Tibial nerve (tissue), 4 donors: ENCODE measurements at regions not wholly inside any gene's neighbourhood (a gene's known extent, or its start where the extent isn't known, plus 50 kb on each side); places are given as distances from the start of the nearest gene placed in this dataset.
"Not testable (repeated sequence)": the region's sequence is repeated elsewhere in the genome, so short reads cannot be mapped to it uniquely, and the experiment has no call there.

ENCODE experiments used
- DNase-seq, 2 donors: peaks; one replicate each; pipeline ENCODE4 v3.0.0-alpha.2; 2019; ENCODE audit warnings: low spot score in 2 of 2
- H3K27ac ChIP-seq, 4 donors: fragments of 200-600 bp; sonication (generic) in 3 of 4; one replicate each; pipeline ENCODE4 v1.5.1; 2017 to 2019; ENCODE audit warnings: mild to moderate bottlenecking in 1 of 4
- H3K27me3 ChIP-seq, 2 donors: fragments of 200-600 bp; sonication (generic) in 1 of 2; one replicate each; pipeline versions ENCODE4 v1.5.1 to v1.6.0; 2017 to 2019
- H3K36me3 ChIP-seq, 3 donors: fragments of 200-600 bp; sonication (generic); one replicate each; pipeline ENCODE4 v1.5.1; 2018 to 2019
- H3K4me1 ChIP-seq, 4 donors: fragments of 200-600 bp; sonication (generic) in 3 of 4; one replicate each; pipeline ENCODE4 v1.5.1; 2017 to 2019
- H3K4me3 ChIP-seq, 4 donors: fragments of 200-600 bp; sonication (generic) in 3 of 4; one replicate each; pipeline ENCODE4 v1.5.1; 2017 to 2019; ENCODE audit warnings: mild to moderate bottlenecking in 1 of 4, moderate library complexity in 1 of 4
- H3K9me3 ChIP-seq, 4 donors: fragments of 200-600 bp; sonication (generic) in 3 of 4; one replicate each; pipeline ENCODE4 v1.5.1; 2017 to 2019
- EP300 ChIP-seq, 2 donors: sonication (generic); formaldehyde crosslinking; IDR thresholded peaks; one replicate each; pipeline ENCODE4 v1.6.1; 2017; ENCODE audit warnings: antibody characterized with exemption in 2 of 2, mild to moderate bottlenecking in 1 of 2
- POLR2A ChIP-seq, 2 donors: fragments of 450-650 bp; IDR thresholded peaks; one replicate each; pipeline ENCODE4 v1.6.1; 2017; ENCODE audit warnings: antibody characterized with exemption in 2 of 2, mild to moderate bottlenecking in 2 of 2, moderate library complexity in 2 of 2
- WGBS, 2 donors: methylation state at CpG; one replicate each; pipeline ENCODE4 v1.1.5; 2018; 5-methylcytosine and 5-hydroxymethylcytosine counted together
- TF ChIP-seq, protein P1 (sequence below), 5 experiments: fragments of 200-600 bp in 3 of 5; fragments of 450-650 bp in 2 of 5; sonication (generic) in 3 of 5; IDR thresholded peaks; one replicate each; pipeline ENCODE4 v1.5.1; 2016 to 2019; ENCODE audit warnings: antibody characterized with exemption in 5 of 5, mild to moderate bottlenecking in 3 of 5, moderate library complexity in 2 of 5

DNA sequence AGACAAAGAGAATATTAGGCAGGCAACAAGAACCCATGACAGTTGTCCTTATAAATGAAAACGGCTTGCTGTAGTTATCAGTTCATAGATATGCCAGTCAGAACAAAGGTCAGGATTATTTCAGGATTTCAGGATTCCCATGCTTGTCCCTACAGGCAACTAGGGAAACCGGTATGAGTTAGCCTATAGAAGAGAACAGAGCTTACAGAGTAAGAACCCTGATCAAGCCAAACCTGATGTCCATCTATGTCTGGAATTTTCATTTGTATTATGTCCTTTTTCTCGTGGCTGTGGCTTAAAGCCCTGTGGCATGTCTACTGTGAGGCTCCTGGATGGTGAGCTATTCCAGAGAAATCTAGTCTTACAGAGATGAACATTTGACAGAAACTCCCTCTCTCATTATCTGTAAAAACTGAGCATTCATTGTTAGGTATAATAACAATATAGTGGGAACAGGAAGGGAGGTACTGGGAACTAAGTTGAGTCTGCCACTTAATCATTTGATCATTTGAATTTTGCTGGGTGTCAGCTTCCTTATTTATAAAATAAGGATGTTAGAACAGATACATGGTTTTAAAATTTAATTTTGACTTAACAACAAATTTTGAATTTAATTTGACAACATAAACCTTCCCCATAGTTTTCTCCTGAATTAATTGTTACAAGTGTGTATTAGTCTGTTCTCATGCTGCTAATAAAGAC is 129.5 kb upstream of the KLF3 start:
- WGBS, 2 donors, result 60 to 78% methylated on average over 3 of the region's 3 CpGs

DNA sequence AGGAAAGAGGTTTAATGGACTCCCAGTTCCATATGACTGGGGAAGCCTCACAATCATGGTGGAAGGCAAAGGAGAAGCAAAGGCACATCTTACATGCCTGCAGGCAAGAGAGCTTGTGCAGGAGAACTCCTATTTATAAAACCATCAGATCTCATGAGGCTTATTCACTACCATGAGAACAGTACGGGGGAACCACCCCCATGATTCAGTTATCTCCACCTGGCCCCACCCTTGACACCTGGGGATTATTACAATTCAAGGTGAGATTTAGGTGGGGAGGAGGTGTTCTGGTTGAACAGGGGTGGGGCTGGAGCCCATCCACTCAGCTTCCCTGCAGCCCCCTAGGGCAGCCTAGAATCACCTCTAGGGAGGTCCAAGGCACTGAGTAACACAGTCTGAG is 128.9 kb upstream of the KLF3 start:
- WGBS, 2 donors, result 76 to 89% methylated on average over 1 of the region's 1 CpG
- H3K4me1 ChIP-seq, result peaks cover 0 to 14% (median 3%) of the 10 kb centered on the region in 4 donors
- H3K4me3 ChIP-seq, DNase-seq, H3K27me3 ChIP-seq, H3K36me3 ChIP-seq, H3K27ac ChIP-seq, H3K9me3 ChIP-seq: not testable (repeated sequence)

More for the DNA sequence above, 129.5 kb upstream of the KLF3 start:
- Histone ChIP-seq H3K4me3 (no peak overlapping the region), H3K27me3 (no peaks in the 10 kb centered on the region), H3K4me1 (peaks cover 0 to 14% (median 3%) of the 10 kb centered on the region in 4 donors), H3K36me3 (no peaks in the 10 kb centered on the region), H3K9me3 (no peaks in the 10 kb centered on the region), H3K27ac (no peak overlapping the region)
- no peak for DNase-seq
- TF ChIP-seq, protein P1, sequence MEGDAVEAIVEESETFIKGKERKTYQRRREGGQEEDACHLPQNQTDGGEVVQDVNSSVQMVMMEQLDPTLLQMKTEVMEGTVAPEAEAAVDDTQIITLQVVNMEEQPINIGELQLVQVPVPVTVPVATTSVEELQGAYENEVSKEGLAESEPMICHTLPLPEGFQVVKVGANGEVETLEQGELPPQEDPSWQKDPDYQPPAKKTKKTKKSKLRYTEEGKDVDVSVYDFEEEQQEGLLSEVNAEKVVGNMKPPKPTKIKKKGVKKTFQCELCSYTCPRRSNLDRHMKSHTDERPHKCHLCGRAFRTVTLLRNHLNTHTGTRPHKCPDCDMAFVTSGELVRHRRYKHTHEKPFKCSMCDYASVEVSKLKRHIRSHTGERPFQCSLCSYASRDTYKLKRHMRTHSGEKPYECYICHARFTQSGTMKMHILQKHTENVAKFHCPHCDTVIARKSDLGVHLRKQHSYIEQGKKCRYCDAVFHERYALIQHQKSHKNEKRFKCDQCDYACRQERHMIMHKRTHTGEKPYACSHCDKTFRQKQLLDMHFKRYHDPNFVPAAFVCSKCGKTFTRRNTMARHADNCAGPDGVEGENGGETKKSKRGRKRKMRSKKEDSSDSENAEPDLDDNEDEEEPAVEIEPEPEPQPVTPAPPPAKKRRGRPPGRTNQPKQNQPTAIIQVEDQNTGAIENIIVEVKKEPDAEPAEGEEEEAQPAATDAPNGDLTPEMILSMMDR (IDR thresholded peaks at IDR 0.05), result no peak
- TF ChIP-seq EP300 (IDR thresholded peaks at IDR 0.05) (no peak), POLR2A (IDR thresholded peaks at IDR 0.05) (no peak)

DNA sequence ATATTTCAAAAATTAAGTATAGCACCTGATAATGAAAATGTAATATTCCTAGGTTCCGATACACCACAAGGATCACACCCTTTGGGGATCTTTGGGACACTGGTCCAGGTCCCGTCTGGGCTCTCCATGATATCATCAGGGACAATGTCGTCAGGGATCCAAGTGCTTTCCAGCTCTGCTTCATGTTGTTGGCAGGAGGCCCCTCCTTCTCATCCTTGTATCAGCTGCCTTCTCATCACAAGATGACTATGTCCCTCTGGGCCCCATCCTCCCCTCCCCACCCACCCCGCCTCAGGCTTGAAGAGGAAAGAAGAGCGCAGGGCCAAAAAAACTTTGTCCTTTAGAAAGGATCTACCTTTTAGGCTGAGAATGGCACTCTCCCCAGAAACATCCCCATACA is 128.3 kb upstream of the KLF3 start:
- Histone ChIP-seq H3K36me3 (no peaks in the 10 kb centered on the region), H3K4me3 (no peak overlapping the region), H3K9me3 (no peaks in the 10 kb centered on the region), H3K27me3 (no peaks in the 10 kb centered on the region), H3K27ac (no peak overlapping the region), H3K4me1 (peaks cover 0 to 14% (median 3%) of the 10 kb centered on the region in 4 donors)
- DNase-seq, result no peak
- TF ChIP-seq POLR2A (IDR thresholded peaks at IDR 0.05) (no peak), EP300 (IDR thresholded peaks at IDR 0.05) (no peak)
- TF ChIP-seq, protein P1 (IDR thresholded peaks at IDR 0.05), result no peak
- WGBS, 2 donors, result 90 to 92% methylated on average over 5 of the region's 5 CpGs

DNA sequence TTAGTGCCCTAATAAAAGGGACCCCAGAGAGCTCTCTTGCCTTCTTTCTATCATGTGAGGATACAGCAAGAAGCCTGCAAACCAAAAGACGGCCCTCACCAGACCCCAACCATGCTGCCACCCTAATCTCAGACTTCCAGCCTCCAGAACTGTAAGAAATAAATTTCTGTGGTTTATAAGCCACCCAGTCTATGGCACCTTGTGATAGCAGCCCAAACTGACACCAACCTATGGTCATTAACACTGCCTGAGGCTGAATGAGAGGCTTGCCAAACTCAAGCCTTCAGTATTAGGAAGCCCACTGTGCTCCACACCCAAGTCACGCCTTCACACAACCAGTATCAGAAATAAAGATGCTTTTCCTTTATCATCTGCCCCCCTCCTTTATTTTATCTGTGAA is 127.3 kb upstream of the KLF3 start:
- 100% methylated on average over 2 of the region's 2 CpGs for WGBS, 2 donors
- TF ChIP-seq POLR2A (IDR thresholded peaks at IDR 0.05), result no peak
- TF ChIP-seq, protein P1 (IDR thresholded peaks at IDR 0.05), result no peak
- TF ChIP-seq EP300 (IDR thresholded peaks at IDR 0.05), result no peak
- Histone ChIP-seq H3K36me3 (no peaks in the 10 kb centered on the region), H3K4me3 (no peak overlapping the region), H3K27me3 (no peaks in the 10 kb centered on the region), H3K9me3 (no peaks in the 10 kb centered on the region), H3K27ac (no peak overlapping the region), H3K4me1 (peaks cover 0 to 7% (median 0%) of the 10 kb centered on the region in 4 donors)
- no peak for DNase-seq

DNA sequence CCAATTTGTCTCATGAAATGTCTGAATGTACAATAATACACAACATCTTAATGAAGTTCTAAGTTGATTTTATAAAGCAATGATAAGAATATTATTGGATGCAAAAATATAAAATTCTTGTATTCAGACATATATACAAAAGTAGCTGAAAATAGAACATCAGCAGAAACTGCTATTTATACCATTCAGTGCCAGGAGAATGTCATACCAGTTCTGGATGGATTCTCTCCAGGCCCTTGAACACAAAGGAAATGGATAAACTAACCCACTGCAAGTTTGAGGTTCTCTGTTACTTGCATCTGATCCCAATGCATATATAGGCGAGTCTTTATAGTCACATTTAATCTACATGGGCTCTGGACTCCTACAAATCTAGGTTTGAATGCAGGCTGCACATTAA is 126.3 kb upstream of the KLF3 start:
- H3K27me3 ChIP-seq, result no peaks in the 10 kb centered on the region
- peaks cover 0 to 2% (median 0%) of the 10 kb centered on the region in 4 donors for H3K4me1 ChIP-seq
- H3K27ac ChIP-seq, result no peak overlapping the region
- no peaks in the 10 kb centered on the region for H3K9me3 ChIP-seq
- H3K36me3 ChIP-seq, result no peaks in the 10 kb centered on the region
- DNase-seq, result no peak
- no peak for TF ChIP-seq POLR2A (IDR thresholded peaks at IDR 0.05)
- TF ChIP-seq, protein P1 (IDR thresholded peaks at IDR 0.05), result no peak
- TF ChIP-seq EP300 (IDR thresholded peaks at IDR 0.05), result no peak
- 95 to 100% methylated on average over 1 of the region's 1 CpG for WGBS, 2 donors
- H3K4me3 ChIP-seq, result no peak overlapping the region
